ENCODE measurements at regions not wholly inside any gene's neighbourhood (a gene's known extent, or its start where the extent isn't known, plus 50 kb on each side); places are given as distances from the start of the nearest gene placed in this dataset.
"Not testable (repeated sequence)": the region's sequence is repeated elsewhere in the genome, so short reads cannot be mapped to it uniquely, and the experiment has no call there.

- no peak for DNase-seq
Measured at GRCh38 chr9:40928803-40929487, 199.5 kb downstream of the FOXD4L6 start.

- DNase-seq, result no peak
Measured at GRCh38 chr9:40927851-40928802, 200.4 kb downstream of the FOXD4L6 start.

- no peak for DNase-seq
Measured at GRCh38 chr9:40927260-40927631, 201.2 kb downstream of the FOXD4L6 start.

GRCh38 chr9:40926404-40927259, 201.8 kb downstream of the FOXD4L6 start:
- no peak for DNase-seq

- DNase-seq, result no peak
Measured at GRCh38 chr9:40925149-40925548, 203.3 kb downstream of the FOXD4L6 start.

GRCh38 chr9:40916399-40916783, 212.1 kb downstream of the FOXD4L6 start:
- not testable (repeated sequence) for DNase-seq

- not testable (repeated sequence) for DNase-seq
Measured at GRCh38 chr9:40915660-40916398, 212.7 kb downstream of the FOXD4L6 start.

GRCh38 chr9:40914772-40915659, 213.5 kb downstream of the FOXD4L6 start:
- DNase-seq, result no peak

GRCh38 chr9:40913928-40914673, 214.4 kb downstream of the FOXD4L6 start:
- DNase-seq, result no peak

- no peak for DNase-seq
Measured at GRCh38 chr9:40913096-40913719, 215.3 kb downstream of the FOXD4L6 start.

GRCh38 chr9:40912679-40913078, 215.8 kb downstream of the FOXD4L6 start:
- not testable (repeated sequence) for DNase-seq

- no peak for DNase-seq
Measured at GRCh38 chr9:40911647-40912046, 216.8 kb downstream of the FOXD4L6 start.

GRCh38 chr9:40910995-40911394, 217.5 kb downstream of the FOXD4L6 start:
- not testable (repeated sequence) for DNase-seq

- DNase-seq, result no peak
Measured at GRCh38 chr9:40909821-40910220, 218.7 kb downstream of the FOXD4L6 start.

GRCh38 chr9:40909111-40909510, 219.4 kb downstream of the FOXD4L6 start:
- not testable (repeated sequence) for DNase-seq

- DNase-seq, result no peak
Measured at GRCh38 chr9:40907657-40908624, 220.5 kb downstream of the FOXD4L6 start.

GRCh38 chr9:40906879-40907278, 221.6 kb downstream of the FOXD4L6 start:
- not testable (repeated sequence) for DNase-seq

- DNase-seq, result not testable (repeated sequence)
Measured at GRCh38 chr9:40892315-40892714, 236.2 kb downstream of the FOXD4L6 start.

GRCh38 chr9:40885858-40886257, 242.6 kb downstream of the FOXD4L6 start:
- DNase-seq, result not testable (repeated sequence)

Data from EL (cell line).